NCI-H82 treated with DMSO at 0.1 percent for 48 hours (cell line): ENCODE measurements at regions not wholly inside any gene's neighbourhood (a gene's known extent, or its start where the extent isn't known, plus 50 kb on each side); places are given as distances from the start of the nearest gene placed in this dataset.

Experiments
- DNase-seq: peaks from one replicate; lab custom pipeline; 2025; ENCODE audit not compliant: unreplicated experiment; lab: John Stamatoyannopoulos, UW

DNA sequence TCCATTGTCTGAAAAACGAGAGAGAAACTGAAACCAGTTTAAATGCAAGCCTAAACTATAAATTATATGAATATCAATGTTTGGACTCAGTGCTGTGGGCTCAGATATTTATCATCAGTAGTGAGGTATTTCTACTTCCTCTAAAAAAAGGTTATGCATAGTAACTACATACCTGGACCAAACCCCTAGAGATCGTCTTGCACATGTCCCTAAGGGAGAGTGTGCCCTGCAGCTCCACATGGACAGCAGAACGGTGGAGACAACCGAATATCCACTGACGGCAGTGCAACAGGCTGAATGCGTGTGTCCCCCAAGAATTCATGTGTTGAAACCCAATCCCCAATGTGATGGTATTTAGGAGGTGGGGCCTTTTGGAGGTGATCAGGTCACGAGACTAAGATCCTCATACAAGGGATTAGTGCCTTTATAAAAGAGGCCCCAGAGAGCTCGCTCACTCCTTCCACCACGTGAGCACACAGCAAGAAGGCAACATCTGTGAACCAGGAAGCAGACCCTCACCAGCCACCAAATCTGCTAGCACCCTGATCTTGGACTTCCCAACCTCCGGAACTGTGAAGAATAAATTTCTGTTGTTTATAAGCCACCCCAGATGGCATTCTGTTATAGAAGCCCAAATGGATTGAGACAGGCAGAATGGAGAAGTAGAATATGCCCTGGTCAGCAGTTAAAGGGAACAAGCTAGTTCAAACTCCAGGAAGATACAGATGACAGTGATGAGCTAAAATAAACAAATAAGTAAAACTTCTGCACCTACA lies 208.4 kb downstream of the ANAPC1 start:
- no peak for DNase-seq

DNA sequence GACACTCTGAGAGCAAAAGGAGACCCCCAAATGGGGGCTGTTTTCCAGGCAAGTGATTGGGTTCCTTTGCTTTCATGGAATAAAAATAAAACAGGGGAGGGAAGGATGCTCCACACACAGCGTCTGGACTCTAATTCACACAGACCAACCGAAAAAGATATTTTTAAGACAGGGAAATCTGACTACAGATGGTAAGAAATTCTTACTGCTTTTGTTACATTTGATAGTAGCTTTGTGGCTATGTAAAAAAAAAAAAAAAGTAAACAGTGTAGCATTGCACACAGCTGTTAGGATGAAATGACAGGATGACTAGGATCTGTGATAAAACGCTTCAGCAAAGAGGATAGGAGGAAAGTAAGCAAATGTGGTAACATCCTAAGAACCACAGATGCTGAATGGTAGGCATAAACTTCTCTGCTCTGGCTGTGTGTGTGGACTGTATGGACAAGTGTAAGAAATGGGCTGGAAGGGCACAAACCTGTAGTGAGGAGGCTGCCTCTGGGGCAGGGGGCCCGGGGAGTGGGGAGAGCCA lies 207.6 kb downstream of the ANAPC1 start:
- DNase-seq: no peak

DNA sequence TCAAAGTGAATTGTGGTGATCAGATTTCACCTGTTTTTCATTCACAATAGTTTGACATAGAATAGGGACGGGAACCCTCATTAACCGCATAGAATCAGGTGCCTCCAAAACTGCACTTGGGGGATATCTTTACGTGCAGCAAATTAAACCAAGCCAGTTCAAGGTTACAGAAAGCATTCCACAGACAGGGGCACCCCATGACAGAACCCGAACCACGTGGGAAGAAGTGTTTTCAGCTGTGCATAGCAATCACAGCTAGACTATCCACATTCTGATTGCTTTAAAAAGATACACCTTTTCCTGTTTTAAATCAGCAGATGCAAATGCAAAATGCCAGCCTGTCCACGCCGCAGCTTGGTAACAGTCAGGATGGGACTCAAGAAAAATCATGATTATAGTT lies 205.8 kb downstream of the ANAPC1 start:
- DNase-seq: no peak

DNA sequence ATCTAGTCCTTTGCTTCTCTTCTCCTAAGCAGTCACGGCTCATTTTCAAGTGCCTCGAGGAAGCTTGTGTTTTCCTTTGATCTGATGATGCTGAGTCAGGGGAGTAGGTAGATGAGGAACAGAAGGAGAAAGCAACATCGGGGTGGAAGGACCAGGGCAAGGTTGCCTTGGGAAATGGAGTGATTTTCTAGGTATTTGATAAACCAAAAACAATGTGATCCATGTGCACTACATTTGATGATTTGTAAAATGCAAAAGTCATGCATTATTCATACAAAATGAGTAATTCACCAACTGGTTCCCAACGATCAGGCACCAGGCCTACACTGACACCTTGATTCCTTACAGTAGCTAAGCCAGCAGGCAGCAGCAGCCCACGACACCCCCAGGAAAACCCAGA lies 205.3 kb downstream of the ANAPC1 start:
- DNase-seq: no peak

DNA sequence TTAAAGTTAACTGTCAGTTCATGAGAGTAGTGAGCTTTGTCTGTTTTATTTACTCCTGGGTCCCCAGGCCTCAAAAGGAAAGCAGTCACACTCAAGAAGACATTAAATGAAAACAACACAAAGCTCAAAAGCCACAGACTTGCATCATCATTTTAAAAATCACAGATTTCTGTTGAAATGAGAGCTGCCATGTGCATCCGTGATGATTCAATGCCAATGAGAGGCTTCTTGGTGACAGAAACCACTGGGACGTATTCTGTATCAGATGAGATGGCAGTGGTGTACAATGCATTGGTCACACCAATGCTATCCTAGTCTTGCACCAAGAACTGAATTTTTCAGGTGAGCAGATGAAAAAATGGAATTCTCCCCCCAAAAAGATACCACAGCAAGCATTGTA lies 204.8 kb downstream of the ANAPC1 start:
- DNase-seq: no peak

DNA sequence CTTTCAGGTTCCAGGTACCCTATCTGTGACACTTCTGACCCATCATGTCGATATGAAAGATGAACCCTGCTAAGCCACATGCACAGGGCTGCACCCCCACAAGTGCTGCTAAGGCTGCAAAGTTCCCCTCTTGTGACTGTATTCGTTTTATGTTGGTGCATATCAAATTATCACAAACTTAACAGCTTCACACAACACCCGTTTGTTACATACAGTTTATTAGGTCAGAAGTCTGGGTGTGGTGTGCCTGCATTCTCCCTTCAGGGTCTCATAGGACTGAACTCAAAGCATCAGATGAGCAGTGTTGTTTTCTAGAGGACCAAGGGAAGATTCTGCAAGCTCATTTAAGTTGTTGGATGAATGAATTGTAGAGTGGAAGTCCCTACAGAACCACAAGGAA lies 199.4 kb downstream of the ANAPC1 start:
- DNase-seq: no peak

DNA sequence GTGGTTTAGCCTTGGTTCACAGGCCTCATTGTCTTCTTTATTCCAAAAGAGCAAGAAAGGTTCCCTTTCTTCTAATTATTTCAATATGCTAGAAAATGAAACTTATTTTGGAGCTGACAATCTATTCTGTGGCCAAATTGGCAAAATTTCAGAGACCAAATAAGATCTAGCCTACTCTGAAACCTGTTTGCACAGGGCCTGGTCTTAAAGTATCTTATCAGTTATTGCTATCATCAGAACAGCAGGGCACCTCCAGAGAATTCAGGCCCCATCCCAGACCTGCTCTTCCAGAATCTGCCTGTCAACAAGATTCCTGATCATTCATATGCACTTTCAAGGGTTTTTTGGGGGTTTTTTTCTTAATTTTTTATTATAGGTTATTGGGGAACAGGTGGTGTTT lies 198.7 kb downstream of the ANAPC1 start:
- no peak for DNase-seq

DNA sequence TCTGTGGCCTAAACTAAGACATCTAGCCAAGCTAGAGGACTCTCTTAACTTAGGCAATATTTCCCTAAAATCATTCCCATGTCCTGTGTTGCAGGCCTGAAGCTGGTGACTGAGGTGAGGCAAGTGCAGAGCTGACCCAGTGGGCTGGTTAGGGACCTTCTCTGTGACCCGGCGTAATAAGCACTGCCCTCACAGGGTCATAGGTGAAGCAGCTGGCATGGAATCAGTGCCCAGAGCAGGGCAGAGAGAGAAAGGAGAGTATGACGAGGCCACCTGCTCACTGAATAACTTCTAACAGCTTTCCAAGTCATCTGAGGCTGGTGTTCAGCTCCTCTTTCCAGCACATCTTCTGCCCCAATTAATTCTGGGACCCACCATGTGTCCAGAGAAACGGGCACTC lies 197.0 kb downstream of the ANAPC1 start:
- no peak for DNase-seq

DNA sequence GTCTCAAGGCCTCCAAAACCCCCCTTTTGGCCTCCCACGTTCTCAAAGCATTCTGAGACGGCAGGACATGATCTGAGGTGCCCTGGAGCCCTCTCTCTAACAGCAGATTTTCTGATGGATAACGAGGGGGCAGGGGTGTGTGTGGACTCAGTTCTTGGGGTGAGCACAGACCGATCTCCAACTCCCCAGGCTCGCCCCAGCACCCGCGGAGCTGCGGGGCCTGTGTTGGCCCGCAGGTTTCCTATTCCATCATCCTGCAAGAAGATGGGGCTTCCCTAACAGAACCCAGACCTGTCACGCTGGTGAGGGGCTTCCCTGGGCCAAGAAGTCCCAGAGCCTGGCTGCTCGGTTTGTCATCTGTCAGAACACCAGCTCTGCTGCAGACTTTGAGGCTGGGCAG lies 196.1 kb downstream of the ANAPC1 start:
- DNase-seq: no peak

DNA sequence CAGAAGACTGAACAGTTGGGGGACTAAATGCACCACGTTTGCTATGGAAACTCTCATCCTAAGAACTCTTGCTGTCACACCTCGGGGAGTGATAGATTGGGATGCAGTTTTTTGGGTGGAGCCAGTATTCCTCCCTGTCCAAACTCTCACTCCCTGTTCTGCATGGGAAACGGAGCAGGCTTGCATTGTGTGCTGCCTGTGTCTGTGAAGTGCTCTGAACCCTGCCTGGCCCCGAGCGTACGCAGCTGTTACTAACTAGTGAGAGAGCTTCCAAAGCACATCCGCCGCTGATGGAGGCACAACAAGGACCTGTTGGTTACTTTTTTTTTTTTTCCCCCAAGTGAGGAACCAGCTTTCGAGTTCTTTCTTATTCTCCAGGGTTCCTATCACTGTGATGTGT lies 195.5 kb downstream of the ANAPC1 start:
- no peak for DNase-seq

DNA sequence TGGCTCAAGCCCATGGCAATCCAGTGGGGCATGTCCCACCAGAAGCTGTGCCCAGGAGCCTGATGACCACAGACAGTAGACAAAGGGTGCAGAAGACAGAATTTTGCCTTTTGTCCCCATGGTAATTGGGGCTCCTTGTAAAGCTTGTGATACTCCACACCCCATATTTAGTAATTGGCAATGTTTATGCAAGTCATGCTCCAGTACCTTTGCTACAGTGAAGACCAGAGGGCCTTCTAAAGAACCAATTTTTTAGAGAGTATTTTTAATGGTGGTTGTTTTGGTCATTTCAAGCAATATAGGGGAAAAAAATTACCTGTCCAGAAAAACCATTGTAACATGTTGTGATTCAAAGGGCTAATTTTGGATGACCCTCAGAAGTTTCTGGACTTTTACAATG lies 194.8 kb downstream of the ANAPC1 start:
- no peak for DNase-seq

DNA sequence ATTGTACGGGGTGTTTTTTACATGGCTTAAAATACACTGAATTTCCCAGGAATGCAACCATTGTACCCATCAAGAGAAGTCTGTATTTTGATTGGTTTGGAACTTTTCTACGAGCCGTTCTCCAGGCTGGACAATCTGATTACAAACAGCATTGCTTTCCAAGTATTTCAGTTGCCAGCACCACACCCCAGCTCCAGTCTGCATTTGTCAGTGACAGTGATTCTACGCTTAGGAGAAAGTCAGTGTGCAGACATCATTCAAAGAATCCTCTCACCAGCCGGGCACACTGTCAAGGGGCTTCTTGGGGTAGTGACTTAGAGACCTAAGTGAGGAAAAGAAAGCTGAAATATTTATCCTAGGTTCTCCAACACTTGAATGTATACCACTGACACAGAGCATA lies 194.1 kb downstream of the ANAPC1 start:
- no peak for DNase-seq

DNA sequence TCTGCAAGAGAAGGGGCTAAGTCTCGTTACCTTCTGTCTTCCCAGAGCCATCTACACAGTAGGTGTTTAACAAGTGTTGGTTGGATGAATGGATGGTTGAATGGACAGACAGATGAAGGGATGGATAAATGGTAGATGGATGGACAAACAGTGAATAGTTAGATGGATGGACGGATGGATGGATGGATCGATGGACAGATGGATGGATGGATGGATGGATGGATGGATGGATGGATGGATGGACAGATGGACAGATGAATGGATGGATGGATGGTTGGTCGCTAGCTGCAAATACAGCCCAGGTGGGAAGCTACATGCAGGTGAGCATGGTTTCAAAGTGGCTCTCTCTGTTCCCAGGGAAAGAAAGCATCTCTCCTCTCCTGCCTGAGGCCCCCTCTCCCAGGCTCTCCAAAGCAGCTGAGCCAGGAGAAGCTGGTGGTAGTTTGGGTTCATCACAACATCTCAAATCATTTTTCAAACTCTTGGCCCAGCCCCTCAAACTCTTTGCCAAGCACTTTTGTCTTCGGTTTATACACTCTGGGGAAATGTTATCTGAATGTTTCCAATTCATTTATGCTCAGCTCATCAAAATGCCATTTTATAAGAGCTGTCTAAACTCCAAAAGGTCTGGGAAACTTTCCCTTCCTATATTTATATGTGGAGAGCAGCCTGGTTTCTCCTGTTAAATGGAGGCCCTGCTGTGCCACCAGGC lies 192.7 kb downstream of the ANAPC1 start:
- no peak for DNase-seq

DNA sequence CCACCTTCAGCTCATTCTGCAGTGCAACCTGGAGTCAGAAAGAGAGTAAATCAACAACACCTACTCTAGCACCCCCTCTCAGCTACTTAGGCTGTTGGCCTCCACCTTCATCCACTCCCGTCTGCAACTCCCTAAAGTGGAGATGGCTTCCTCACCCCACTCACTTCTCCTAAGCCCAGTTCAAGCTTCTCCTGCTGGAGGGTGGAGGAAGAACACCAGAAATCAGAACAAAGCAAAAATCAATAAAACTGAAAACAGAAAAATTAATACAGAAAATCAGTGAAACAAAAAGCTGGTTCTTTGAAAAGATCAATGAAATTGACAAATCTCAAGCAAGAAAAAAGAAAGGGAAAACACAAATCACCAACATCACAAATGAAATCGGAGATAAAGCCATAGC lies 191.7 kb downstream of the ANAPC1 start:
- DNase-seq: no peak

DNA sequence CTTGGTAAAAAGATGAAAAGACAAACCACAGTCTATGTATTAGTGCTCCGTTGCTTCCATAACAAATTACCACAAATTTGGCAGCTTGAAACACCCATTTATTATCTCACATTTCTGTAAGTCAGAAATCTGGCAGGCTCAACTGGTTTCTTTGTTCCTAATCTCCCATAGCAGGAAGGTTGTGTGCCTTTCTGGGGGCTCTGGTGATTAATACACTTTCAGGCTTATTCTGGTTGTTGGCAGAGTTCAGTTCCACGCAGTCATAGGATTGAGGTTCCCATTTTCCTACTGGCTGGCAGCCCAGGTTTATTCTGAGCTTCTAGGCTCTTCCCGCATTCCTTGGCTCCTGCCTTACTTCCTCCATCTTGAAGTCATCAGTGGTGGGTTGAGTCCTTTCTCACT lies 189.3 kb downstream of the ANAPC1 start:
- no peak for DNase-seq

DNA sequence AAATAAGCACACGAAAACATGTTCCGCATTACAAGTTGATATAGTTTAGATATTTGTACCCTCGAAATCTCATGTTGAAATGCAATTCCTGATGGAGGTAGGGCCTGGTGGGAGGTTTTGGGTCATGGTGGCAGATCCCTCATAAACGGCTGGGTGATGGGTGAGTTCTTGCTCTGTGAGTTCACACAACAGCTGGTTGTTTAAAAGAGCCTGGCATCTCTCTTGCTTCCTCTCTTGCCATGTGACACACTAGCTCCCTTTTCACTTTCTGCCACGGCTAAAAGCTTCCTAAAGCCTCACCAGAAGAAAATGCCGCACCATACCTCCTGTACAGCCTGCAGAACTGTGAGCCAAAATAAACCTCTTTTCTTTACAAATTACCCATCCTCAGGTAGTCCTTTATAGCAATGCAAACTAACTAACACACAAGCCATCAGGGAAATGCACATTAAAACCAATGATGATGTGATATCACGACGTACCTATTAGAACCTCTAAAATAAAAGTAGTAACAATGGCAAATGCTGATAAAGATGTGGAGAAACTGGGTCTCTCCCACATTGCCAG lies 188.5 kb downstream of the ANAPC1 start:
- DNase-seq: no peak

DNA sequence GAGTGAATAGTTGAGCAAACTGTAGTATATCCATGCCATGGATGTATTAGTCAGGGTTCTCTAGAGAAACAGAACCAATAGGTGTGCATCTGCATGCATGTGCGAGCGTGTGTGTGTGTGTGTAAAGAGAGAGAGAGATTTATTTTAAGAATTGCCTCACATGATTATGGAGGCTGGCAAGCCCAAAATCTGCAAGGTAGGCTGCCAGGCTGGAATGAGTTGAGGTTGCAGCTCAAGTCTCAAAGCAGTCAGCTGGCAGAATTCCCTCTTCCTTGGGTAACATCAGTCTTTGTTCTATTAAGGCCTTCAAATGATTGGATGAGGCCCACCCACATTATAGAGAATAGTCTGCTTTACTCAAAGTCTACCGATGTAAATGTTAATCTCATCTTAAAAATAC lies 187.8 kb downstream of the ANAPC1 start:
- no peak for DNase-seq

DNA sequence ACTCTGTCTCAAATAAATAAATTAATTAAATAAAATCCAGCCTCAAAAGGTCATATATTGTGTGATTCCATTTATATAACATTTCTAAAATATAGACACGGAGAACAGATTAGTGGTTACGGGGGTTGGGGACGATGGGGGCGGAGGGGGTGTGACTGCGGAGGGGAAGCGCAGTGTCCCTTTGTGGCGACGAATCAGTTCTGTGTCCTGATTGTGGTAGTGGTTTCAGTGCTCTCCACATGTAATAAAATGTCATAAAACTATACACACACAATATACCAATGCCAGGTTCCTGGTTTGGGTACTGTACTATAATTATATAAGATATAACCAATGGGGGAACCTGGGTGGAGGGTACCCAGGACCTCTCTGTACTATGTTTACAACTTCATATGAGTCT lies 186.4 kb downstream of the ANAPC1 start:
- DNase-seq: no peak

DNA sequence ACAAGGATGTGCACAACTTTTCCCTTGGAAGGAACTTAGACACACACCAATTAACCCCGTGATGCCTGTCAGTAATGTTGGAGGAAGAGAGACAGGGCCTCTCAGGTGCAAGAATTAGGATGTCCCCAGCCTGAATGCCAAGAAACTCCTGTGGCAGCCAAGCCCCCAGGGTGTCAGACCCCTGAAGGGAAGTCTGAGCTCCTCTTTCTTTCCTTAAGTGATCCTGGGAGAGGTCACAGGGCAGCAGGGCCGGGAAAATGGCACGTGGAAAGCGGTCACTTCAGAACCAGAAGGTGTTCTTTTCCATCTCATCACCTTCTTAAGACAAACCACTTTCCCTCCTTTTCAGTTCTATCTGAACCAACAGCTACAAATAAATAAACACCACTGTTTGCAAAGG lies 185.9 kb downstream of the ANAPC1 start:
- DNase-seq: no peak

DNA sequence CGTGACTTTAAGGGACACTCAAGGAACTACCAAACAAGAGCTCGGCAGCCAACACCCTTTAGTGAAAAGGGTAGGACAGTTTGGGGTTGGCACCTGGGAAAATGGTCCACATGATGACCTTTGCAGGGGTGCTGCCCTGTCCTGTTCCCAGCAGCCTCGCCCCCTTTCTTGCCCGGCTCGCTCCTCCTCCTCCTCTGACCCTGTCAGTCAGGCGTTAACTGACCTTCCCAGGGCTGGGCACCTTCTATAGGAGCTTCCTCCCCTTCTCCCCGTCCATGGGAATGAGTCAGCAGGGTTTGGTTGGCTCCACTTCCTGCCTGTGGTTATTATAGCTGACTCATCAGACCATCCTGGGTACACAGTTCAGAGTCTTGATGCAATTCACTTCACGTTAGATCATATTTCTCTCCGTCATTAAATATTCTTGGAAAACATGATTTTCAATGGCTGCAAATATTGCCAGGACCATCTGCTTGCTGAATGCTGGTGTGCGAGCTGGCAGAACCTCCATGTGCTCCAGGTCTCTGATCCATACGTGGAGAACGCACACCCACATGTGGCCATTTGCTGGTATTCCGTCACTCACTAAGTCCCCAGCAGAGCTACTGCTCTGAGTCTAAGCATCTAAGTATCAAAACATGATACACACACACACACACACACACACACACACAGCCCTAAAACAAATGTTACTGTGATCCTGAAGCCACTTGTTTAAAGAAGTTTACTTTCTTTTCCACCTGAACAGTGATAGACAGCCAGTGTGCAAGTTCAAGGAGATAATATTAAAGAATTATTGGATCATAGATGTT lies 185.0 kb downstream of the ANAPC1 start:
- no peak for DNase-seq

DNA sequence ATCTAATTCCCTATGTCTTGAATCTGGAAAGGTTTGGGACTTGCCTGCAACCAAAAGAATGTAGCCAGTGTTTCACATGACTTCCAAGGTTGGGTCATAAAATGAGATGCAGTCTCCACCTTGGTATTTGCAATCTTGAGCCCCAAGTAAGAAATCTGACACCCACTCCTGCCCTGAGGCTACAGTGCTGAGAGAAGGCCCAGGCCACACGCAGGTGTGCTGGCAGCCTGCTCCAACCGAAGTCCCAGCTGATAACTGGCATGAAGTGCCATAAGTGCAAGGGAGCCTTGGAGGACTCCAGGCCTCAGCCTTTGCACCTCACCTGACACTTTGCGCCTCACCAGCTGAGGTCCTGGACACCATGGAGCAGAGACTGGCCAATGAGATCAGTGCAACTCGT lies 182.7 kb downstream of the ANAPC1 start:
- no peak for DNase-seq

DNA sequence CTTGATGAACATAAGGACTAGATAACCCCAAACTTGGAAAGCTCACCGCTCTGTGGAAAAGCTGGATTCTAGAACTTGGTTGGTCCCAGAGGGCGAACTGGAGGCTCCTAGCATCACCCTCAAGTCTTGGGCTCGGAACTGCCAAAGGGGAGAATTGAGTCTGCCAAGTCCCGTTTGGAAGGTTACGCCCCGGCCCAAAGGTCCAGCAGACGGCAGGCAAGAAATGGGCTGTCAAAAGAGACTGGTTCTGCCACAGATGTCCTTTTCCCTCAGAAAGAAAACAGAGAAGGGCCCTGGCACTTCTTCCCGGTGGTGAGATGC lies 182.2 kb downstream of the ANAPC1 start:
- DNase-seq: no peak
